ENCODE measurements at regions not wholly inside any gene's neighbourhood (a gene's known extent, or its start where the extent isn't known, plus 50 kb on each side); places are given as distances from the start of the nearest gene placed in this dataset.

GRCh38 chr12:111239235-111239634 is 129.7 kb downstream of the PHETA1 start:
- TF ChIP-seq CTCF (IDR thresholded peaks at IDR 0.05) (no peak), POLR2AphosphoS5 (IDR thresholded peaks at IDR 0.05) (no peak), POLR2A (IDR thresholded peaks at IDR 0.05) (no peak), EP300 (IDR thresholded peaks at IDR 0.05) (no peak)
